Stomach (tissue), 4 donors: ENCODE measurements at regions not wholly inside any gene's neighbourhood (a gene's known extent, or its start where the extent isn't known, plus 50 kb on each side); places are given as distances from the start of the nearest gene placed in this dataset.

Experiments
- EP300 ChIP-seq: sonication (generic); formaldehyde crosslinking; IDR thresholded peaks from one replicate; pipeline ENCODE4 v1.6.1; 2017; ENCODE audit warnings: antibody characterized with exemption
- POLR2A ChIP-seq, 4 donors: fragments of 450-650 bp; IDR thresholded peaks; one replicate each; pipeline ENCODE4 v1.6.1; 2016; ENCODE audit warnings: antibody characterized with exemption in 4 of 4, control low read depth in 2 of 4, mild to moderate bottlenecking in 1 of 4, moderate library complexity in 1 of 4

DNA sequence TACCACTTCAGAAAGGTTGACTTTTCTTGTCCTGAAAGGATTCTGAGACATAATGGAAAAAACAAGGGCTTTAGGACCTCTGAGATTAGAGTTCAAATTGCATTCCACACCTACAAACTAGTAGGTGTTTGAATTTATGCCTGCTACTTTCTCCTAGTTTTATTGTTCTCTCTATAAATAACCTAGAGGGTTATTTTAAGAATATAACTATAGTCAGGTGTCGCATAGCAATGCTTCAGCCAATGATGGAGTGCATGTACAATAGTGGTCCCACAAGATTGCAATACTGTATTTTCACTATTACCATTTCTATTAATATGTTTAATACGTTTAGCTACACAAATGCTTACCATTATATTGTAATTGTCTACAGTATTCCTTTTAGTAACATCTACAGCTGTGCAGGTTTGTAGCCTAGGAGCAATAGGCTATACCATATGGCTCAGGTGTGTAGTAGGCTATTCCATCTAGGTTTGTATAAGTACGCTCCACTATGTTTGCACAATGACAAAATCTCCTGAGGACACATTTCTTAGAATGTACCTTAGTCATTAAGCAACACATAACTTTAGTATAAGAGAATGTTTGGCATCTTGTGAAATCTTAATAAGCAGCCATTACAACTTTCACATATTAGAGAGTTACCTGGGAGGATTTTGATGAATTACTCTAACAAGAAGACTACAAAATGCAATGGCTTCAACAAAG is 1352.5 kb downstream of the ZPLD1 start:
- TF ChIP-seq POLR2A (IDR thresholded peaks at IDR 0.05) (no peak), EP300 (no peak)
